ENCODE measurements at regions not wholly inside any gene's neighbourhood (a gene's known extent, or its start where the extent isn't known, plus 50 kb on each side); places are given as distances from the start of the nearest gene placed in this dataset.

DNA sequence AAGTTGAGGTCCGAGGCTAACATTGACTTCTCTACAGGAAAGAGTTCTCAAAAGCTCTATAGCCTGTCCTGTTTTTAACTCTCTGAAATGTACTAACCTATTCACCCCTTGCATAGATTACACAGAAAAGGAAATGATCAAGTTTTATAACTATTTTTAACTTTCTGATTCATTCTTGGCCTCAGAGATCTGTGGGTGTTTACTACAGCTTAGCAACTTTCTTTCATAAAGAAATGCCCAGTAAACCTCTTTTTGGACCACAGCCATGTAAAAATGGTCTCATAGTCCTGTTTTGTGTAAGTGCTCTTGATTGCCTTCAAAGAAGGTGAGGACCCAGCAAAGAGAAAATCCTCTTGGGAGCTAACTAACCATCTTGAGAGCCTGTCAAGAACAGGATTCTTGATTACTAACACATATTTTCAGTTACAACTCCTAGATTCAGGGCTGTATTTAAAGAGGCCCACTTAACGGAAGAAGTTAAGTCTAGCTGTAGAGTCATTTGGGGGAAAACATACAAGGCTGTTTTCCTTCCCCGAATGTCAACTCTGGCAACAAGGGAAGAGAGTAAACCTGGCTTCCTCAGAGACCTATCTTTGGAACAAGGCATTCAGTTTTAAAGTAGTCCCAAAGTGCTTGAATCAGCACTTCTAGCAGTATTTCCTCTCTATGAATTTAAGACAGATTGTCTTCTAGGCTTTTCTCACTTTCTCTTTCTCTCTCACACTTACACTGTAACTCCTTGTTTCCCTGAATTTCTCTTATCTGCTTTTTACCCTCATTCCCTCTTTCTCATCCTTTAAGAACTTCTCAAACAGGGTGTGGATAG, 78.2 kb downstream of the IL21 start:
- no peak for TF ChIP-seq TEAD4 (IDR thresholded peaks at IDR 0.05)
- TF ChIP-seq TAF1 (IDR thresholded peaks at IDR 0.05; ENCODE audit: low read depth), result no peak
- TF ChIP-seq CREB1 (IDR thresholded peaks at IDR 0.05; ENCODE audit: low read depth), result no peak
- TF ChIP-seq EP300 (IDR thresholded peaks at IDR 0.05; ENCODE audit: borderline replicate concordance), result no peak
- TF ChIP-seq CEBPB (IDR thresholded peaks at IDR 0.05), result no peak
- TF ChIP-seq YY1 (IDR thresholded peaks at IDR 0.05; ENCODE audit: low read depth), result no peak
- TF ChIP-seq, protein P1, sequence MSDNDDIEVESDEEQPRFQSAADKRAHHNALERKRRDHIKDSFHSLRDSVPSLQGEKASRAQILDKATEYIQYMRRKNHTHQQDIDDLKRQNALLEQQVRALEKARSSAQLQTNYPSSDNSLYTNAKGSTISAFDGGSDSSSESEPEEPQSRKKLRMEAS (IDR thresholded peaks at IDR 0.05), result no peak
- TF ChIP-seq RAD21 (IDR thresholded peaks at IDR 0.05; ENCODE audit: low read depth), result no peak
